Thymus (tissue), 11 donors: ENCODE measurements at regions not wholly inside any gene's neighbourhood (a gene's known extent, or its start where the extent isn't known, plus 50 kb on each side); places are given as distances from the start of the nearest gene placed in this dataset.

ENCODE experiments used
- DNase-seq, 9 donors: peaks; one replicate each; pipeline ENCODE4 v3.0.0-alpha.2; 2013; ENCODE audit warnings: low spot score in 9 of 9, low read depth in 6 of 9, missing footprints in 1 of 9
- H3K27ac ChIP-seq, 2 donors: one replicate each; pipeline ENCODE4 v1.5.1; 2013; ENCODE audit warnings: control low read depth in 1 of 2, low read depth in 1 of 2, low read length in 1 of 2, mild to moderate bottlenecking in 1 of 2, moderate library complexity in 1 of 2
- H3K27me3 ChIP-seq, 2 donors: one replicate each; pipeline ENCODE4 v1.5.1; 2013; ENCODE audit warnings: low read length in 1 of 2; ENCODE audit not compliant: control insufficient read depth in 2 of 2, insufficient read depth in 1 of 2
- H3K36me3 ChIP-seq, 2 donors: one replicate each; pipeline ENCODE4 v1.5.1; 2013; ENCODE audit warnings: low read length in 1 of 2, mild to moderate bottlenecking in 1 of 2, moderate library complexity in 1 of 2; ENCODE audit not compliant: control insufficient read depth in 2 of 2, insufficient read depth in 2 of 2
- H3K4me1 ChIP-seq, 2 donors: one replicate each; pipeline ENCODE4 v1.5.1; 2013; ENCODE audit warnings: low read length in 2 of 2; ENCODE audit not compliant: control insufficient read depth in 2 of 2, insufficient read depth in 2 of 2
- H3K4me3 ChIP-seq, 2 donors: one replicate each; pipeline ENCODE4 v1.5.1; 2013; ENCODE audit warnings: low read length in 2 of 2, control low read depth in 1 of 2, mild to moderate bottlenecking in 1 of 2
- H3K9me3 ChIP-seq, 2 donors: one replicate each; pipeline ENCODE4 v1.5.1; 2013; ENCODE audit warnings: low read length in 1 of 2, mild to moderate bottlenecking in 1 of 2; ENCODE audit not compliant: control insufficient read depth in 2 of 2, insufficient read depth in 1 of 2
- WGBS: extraction: QIAGEN DNeasy Blood & Tissue Kit; methylation state at CpG from one replicate; pipeline ENCODE4 v1.1.7; 2013; 5-methylcytosine and 5-hydroxymethylcytosine counted together
- donor health status: healthy.

GRCh38 chr4:180041576-180041975 lies 2201.6 kb upstream of the TENM3 start:
- Histone ChIP-seq H3K27ac (no peak overlapping the region), H3K27me3 (no peaks in the 10 kb centered on the region), H3K4me3 (no peak overlapping the region), H3K36me3 (no peaks in the 10 kb centered on the region), H3K4me1 (no peaks in the 10 kb centered on the region), H3K9me3 (no peaks in the 10 kb centered on the region)
- 87% methylated on average over 1 of the region's 1 CpG for WGBS
- no peak for DNase-seq

GRCh38 chr4:180052629-180053028 lies 2190.6 kb upstream of the TENM3 start:
- H3K36me3 ChIP-seq = no peaks in the 10 kb centered on the region
- H3K27me3 ChIP-seq = peaks cover 10 to 17% of the 10 kb centered on the region in 2 donors
- no peak overlapping the region for H3K4me3 ChIP-seq
- H3K9me3 ChIP-seq = no peaks in the 10 kb centered on the region
- H3K4me1 ChIP-seq = no peaks in the 10 kb centered on the region
- WGBS = 72% methylated on average over 7 of the region's 7 CpGs
- no peak overlapping the region for H3K27ac ChIP-seq
- DNase-seq = no peak

- no peak for DNase-seq
- 80% methylated on average over 4 of the region's 4 CpGs for WGBS
- Histone ChIP-seq H3K4me1 (no peaks in the 10 kb centered on the region), H3K4me3 (no peak overlapping the region), H3K27ac (no peak overlapping the region), H3K9me3 (no peaks in the 10 kb centered on the region), H3K27me3 (peaks cover 26 to 32% of the 10 kb centered on the region in 2 donors), H3K36me3 (no peaks in the 10 kb centered on the region)
Measured at GRCh38 chr4:180054291-180054690, 2188.9 kb upstream of the TENM3 start.

GRCh38 chr4:180057299-180057721 lies 2185.9 kb upstream of the TENM3 start:
- H3K4me3 ChIP-seq = no peak overlapping the region
- H3K36me3 ChIP-seq = no peaks in the 10 kb centered on the region
- 3% methylated on average over 8 of the region's 8 CpGs for WGBS
- peak in 1 of 9 donors; percentile 1 for DNase-seq
- no peak overlapping the region for H3K27ac ChIP-seq
- no peaks in the 10 kb centered on the region for H3K4me1 ChIP-seq
- peaks cover 38 to 54% of the 10 kb centered on the region in 2 donors for H3K27me3 ChIP-seq
- no peaks in the 10 kb centered on the region for H3K9me3 ChIP-seq

GRCh38 chr4:180057891-180058671 lies 2185.1 kb upstream of the TENM3 start:
- H3K4me3 ChIP-seq = peak overlapping the region; percentile 26 to 36
- peak in 1 of 9 donors; percentile 6 for DNase-seq
- no peaks in the 10 kb centered on the region for H3K9me3 ChIP-seq
- under 1% methylated on average over 77 of the region's 77 CpGs for WGBS
- H3K27ac ChIP-seq = no peak overlapping the region
- no peaks in the 10 kb centered on the region for H3K4me1 ChIP-seq
- H3K36me3 ChIP-seq = no peaks in the 10 kb centered on the region
- peaks cover 38 to 54% of the 10 kb centered on the region in 2 donors for H3K27me3 ChIP-seq

- H3K27ac ChIP-seq = no peak overlapping the region
- DNase-seq = peak in 1 of 9 donors; percentile 10
- H3K9me3 ChIP-seq = no peaks in the 10 kb centered on the region
- 1% methylated on average over 72 of the region's 72 CpGs for WGBS
- no peaks in the 10 kb centered on the region for H3K36me3 ChIP-seq
- peak overlapping the region in 1 of 2 donors; percentile 36 for H3K4me3 ChIP-seq
- H3K4me1 ChIP-seq = no peaks in the 10 kb centered on the region
- H3K27me3 ChIP-seq = peaks cover 38 to 54% of the 10 kb centered on the region in 2 donors
Measured at GRCh38 chr4:180058691-180059215, 2184.4 kb upstream of the TENM3 start.

- peak overlapping the region in 1 of 2 donors; percentile 36 for H3K4me3 ChIP-seq
- WGBS = under 1% methylated on average over 44 of the region's 44 CpGs
- H3K9me3 ChIP-seq = no peaks in the 10 kb centered on the region
- peak in 1 of 9 donors; percentile 17 for DNase-seq
- H3K27me3 ChIP-seq = peaks cover 38 to 54% of the 10 kb centered on the region in 2 donors
- no peaks in the 10 kb centered on the region for H3K4me1 ChIP-seq
- H3K36me3 ChIP-seq = no peaks in the 10 kb centered on the region
- no peak overlapping the region for H3K27ac ChIP-seq
Measured at GRCh38 chr4:180059216-180059881, 2183.9 kb upstream of the TENM3 start.

GRCh38 chr4:180060159-180060889 lies 2182.9 kb upstream of the TENM3 start:
- Histone ChIP-seq H3K27me3 (peaks cover 38 to 54% of the 10 kb centered on the region in 2 donors), H3K27ac (no peak overlapping the region), H3K36me3 (no peaks in the 10 kb centered on the region), H3K4me3 (no peak overlapping the region), H3K4me1 (no peaks in the 10 kb centered on the region), H3K9me3 (no peaks in the 10 kb centered on the region)
- no peak for DNase-seq
- 20% methylated on average over 6 of the region's 6 CpGs for WGBS
